DMS153 treated with DMSO at 0.1 percent for 48 hours (cell line): ENCODE measurements at regions not wholly inside any gene's neighbourhood (a gene's known extent, or its start where the extent isn't known, plus 50 kb on each side); places are given as distances from the start of the nearest gene placed in this dataset.

Source experiments
- DNase-seq: peaks from one replicate; lab custom pipeline; 2025; ENCODE audit not compliant: unreplicated experiment; lab: John Stamatoyannopoulos, UW

DNA sequence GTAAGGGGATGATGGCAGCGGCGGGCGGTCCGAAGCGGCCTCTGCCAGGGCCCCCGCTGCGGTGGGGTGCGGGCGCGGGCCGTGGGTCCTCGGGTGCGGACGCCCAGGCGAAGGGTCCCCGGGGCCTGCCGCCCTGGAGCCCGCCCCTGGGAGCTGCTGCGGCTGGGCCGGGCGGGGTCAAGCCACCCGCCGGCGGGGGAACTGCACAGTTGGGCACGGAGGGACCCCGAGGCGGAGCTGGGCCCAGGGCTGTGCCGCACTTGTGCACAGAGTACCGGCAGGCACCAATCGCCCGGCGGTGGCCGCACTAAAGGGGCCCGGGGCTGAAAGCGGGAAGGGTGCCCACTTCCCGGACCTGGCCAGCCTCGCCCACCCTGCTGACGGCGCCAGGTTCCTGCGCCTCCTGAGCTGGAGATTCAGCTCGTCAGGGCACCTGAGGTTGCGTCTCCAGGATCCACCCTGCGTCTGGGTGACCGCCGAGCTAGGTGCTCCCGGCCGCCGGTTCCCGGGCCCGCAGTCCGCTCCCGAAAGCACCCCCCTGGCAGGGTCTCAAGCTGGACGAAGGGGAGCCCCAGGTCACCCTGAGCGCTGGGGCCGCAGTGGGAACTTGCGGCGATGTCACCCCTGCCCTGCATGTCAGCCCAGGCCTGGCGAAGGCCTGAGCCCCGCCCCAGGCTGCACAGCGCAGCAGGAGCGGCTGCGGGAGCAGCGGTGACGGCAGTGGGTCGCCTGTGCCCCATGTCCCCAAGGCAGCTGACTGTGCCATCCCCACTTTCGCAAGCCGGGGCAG, 56.7 kb upstream of the ETV3 start:
- no peak for DNase-seq

DNA sequence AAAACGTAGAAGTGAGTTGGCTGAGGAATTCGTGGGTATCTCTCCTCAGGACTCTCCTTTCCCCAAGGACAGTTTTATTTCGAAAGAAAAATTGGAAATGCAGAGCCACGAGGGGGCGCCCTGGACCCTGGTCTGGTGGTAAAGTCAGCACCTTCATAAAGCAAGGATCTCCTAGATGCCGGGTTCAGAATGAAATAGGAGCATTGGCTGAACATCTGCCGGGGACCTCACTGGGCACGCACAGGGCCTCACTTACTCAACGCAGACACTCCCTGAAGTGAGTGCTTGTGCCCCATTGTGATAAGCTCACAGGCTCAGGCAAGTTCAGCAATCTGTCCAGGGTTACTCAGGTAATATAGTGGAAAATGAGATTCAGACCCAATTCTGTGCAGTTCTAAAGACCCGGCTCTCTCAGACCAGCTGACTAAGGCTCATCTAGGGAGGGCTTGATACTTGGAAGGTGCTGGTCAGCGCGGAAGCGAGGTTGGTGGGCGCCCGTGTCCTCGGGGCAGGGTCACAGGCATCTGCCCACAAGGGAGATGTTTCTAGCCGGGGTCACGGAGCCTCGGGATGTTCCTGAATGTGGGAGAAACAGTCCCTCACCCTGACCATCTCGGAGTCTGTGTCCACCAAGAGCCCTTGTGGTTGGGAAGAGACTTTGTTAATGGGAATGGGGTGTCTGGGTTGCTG, 55.7 kb upstream of the ETV3 start:
- peak; percentile 40 for DNase-seq

DNA sequence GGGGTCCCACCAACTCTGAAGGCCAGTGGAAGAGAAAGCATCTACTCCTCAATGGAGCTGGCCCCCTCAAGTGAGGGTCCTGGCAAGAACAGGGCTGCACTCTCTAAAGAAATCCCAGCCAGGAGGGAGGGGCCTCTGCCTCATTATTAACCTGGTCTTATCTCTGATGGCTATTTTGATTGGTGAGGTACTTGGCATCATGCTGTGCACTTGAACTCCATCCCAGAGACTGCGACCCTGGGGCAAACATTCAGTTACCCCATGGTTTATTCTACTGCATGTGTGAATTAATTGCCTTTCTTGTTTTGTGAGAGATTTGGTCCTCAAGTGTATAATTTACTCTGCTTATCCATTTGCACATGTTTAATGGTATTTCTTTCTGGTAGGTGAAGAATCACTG, 55.0 kb upstream of the ETV3 start:
- DNase-seq = no peak

DNA sequence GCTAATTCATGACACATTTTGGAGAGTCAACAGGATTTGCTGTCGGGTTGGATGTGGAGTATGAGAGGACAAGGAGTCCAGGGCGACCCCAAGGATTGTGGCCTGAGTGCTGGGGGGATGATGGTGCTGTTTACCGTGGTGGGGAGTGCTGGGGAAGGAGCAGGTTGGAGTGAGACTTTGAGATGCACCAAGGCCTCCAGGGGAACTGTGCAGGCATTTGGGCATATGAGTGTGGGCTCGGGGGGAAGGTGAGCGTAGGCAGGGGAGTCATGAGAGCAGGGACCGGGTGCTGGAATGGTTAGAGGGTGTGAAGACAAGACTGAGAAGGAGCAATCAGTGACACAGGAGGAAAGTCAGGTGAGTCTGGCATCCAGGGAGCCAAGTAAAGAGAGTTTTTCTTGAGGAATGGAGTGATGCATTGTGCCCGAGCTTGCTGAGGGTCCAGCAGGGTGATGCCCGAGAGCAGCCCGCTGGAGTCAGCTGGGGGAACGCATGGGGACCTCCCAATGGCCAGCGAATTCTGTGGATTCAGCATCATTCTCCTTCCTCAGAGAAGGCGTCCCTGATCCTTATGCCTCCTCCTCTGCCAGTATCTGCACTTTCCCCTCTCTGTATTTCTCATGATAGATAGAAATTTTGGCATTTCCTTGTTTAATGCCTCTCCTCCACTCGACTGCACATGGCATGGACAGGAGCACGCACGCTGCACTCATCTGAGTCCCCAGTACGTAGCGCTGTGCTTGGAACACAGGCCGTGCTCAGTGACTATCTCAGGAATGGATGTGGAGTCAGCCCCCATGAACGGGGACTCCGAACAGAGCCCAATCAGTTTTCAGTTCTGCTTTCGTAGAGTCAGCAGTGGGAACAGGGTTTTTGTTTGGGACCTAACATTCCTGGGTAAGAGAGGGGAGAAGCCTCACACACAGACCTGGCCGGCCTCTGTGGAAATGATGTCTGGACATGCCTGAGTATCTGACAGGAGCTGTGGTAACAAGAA, 52.1 kb upstream of the ETV3 start:
- no peak for DNase-seq

DNA sequence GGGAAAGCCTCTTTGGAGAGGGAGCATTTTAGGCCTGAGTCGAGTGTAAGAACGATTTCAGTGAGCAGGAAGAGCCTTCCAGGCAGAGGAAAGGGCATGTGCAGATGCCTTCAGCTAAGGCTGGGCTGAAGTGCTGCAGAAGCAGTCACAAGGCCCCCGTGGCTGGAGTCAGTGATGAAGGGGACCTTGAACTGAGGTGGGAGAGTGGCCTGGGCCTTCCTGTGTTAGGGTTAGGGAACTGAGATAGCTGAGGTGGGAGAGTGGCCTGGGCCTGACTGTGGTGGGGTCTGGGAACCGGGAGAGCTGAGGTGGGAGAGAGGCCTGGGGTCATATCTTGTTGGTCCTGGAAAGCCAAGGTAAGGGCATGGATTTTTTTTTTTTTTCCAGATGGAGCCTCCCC, 50.9 kb upstream of the ETV3 start:
- DNase-seq = no peak
